Hepatocyte (in vitro differentiated cells): ENCODE measurements at regions not wholly inside any gene's neighbourhood (a gene's known extent, or its start where the extent isn't known, plus 50 kb on each side); places are given as distances from the start of the nearest gene placed in this dataset.

Experiments used
- DNase-seq: peaks from one replicate; pipeline ENCODE4 v3.0.0-alpha.2; 2016; ENCODE audit warnings: low spot score
- H2AFZ ChIP-seq: fragments of 200-600 bp; sonication (generic); 2 replicates; pipeline ENCODE4 v1.6.0; 2016; ENCODE audit warnings: antibody characterized with exemption, mild to moderate bottlenecking
- H3K27ac ChIP-seq: fragments of 200-600 bp; sonication (generic); 2 replicates; pipeline ENCODE4 v1.5.1; 2016; ENCODE audit warnings: mild to moderate bottlenecking
- H3K27me3 ChIP-seq: fragments of 200-600 bp; sonication (generic); 2 replicates; pipeline ENCODE4 v1.6.1; 2016
- H3K36me3 ChIP-seq: fragments of 200-600 bp; sonication (generic); replicated peaks from 2 replicates; pipeline ENCODE4 v1.5.1; 2016; ENCODE audit warnings: low read depth; ENCODE audit not compliant: insufficient read depth
- H3K4me1 ChIP-seq: fragments of 200-600 bp; sonication (generic); 2 replicates; pipeline ENCODE4 v1.5.1; 2016; ENCODE audit warnings: mild to moderate bottlenecking, moderate library complexity; ENCODE audit not compliant: insufficient read depth
- H3K4me2 ChIP-seq: fragments of 200-600 bp; sonication (generic); 2 replicates; pipeline ENCODE4 v1.6.0; 2016
- H3K4me3 ChIP-seq: fragments of 200-600 bp; sonication (generic); 2 replicates; pipeline ENCODE4 v1.5.1; 2016; ENCODE audit warnings: mild to moderate bottlenecking
- H3K79me2 ChIP-seq: fragments of 200-600 bp; sonication (generic); 2 replicates; pipeline ENCODE4 v1.6.0; 2017; ENCODE audit warnings: mild to moderate bottlenecking
- H3K9me2 ChIP-seq: fragments of 200-600 bp; sonication (generic); replicated peaks from 2 replicates; pipeline ENCODE4 v1.6.0; 2017; ENCODE audit warnings: mild to moderate bottlenecking; ENCODE audit not compliant: insufficient read depth
- H3K9me3 ChIP-seq: fragments of 200-600 bp; sonication (generic); 2 replicates; pipeline ENCODE4 v1.5.1; 2016; ENCODE audit warnings: low read depth, mild to moderate bottlenecking
- H4K20me1 ChIP-seq: fragments of 200-600 bp; sonication (generic); 2 replicates; pipeline ENCODE4 v1.6.0; 2016; ENCODE audit warnings: mild to moderate bottlenecking; ENCODE audit not compliant: insufficient read depth, poor library complexity, severe bottlenecking
- CTCF ChIP-seq: fragments of 200-600 bp; sonication (generic); IDR thresholded peaks from 2 replicates; pipeline ENCODE4 v1.5.1; 2016; ENCODE audit warnings: antibody characterized with exemption, mild to moderate bottlenecking; ENCODE audit not compliant: poor library complexity
- EZH2 ChIP-seq: fragments of 200-600 bp; sonication (generic); IDR thresholded peaks from 2 replicates; pipeline ENCODE4 v1.6.1; 2016; ENCODE audit warnings: antibody characterized with exemption, mild to moderate bottlenecking, borderline replicate concordance
- EZH2phosphoT487 ChIP-seq: fragments of 200-600 bp; sonication (generic); IDR thresholded peaks from one replicate; pipeline ENCODE4 v1.6.1; 2018; ENCODE audit warnings: antibody characterized with exemption, mild to moderate bottlenecking, low read depth, moderate library complexity; ENCODE audit not compliant: unreplicated experiment, severe bottlenecking
- WGBS: methylation state at CpG from one replicate; pipeline ENCODE4 v1.1.6; 2016; ENCODE audit warnings: low lambda C conversion rate; ENCODE audit errors: missing lambda C conversion rate; 5-methylcytosine and 5-hydroxymethylcytosine counted together

DNA sequence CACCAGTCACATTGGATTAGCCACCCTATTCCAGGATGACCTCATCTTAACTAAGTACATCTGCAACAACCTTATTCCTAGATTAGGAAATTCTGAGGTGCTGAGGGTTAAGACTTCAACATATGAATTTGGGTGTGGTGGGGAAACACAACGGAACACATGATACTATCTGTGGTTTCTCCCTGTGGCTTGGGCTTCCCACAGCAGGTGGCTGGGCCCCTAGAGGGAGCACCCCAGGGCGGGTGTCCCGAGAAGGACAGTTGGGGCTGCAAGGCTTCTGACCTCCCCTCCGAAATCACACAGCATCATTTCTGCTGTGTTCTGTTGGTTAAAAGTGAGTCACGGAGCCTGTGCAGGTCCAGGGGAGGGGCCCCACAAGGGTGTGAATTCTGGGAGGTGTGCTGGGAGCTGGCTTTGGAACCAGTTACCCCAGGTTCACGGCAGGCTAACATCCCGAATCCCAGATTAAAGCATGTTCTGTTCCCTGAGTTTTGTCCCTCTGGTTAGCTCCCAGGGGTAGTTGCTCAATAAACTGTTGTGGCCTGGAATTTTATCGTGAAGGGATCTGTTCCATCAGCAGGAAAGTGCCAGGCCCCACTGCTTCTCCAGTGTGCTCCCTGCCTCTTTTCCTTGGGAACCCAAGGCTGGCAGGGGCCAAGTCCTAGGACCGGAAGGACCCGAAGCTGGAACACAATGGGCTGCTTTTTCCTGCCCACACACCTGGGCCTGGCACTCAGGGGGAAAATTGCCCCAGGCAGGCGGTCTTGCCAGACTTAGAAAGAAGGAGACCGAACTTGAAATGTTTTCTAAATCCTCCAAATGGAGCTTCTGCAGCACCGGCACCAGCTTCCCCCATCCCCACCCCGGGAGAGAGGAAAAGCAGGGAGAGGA, 154.0 kb upstream of the WNT4 start:
- H3K9me2 ChIP-seq, result no peaks in the 10 kb centered on the region
- H3K4me1 ChIP-seq, result no peaks in the 10 kb centered on the region
- no peaks in the 10 kb centered on the region for H3K27me3 ChIP-seq
- WGBS, result 61% methylated on average over 14 of the region's 14 CpGs
- H3K4me2 ChIP-seq, result no peak overlapping the region
- TF ChIP-seq CTCF, result no peak
- TF ChIP-seq EZH2, result no peak
- no peak for TF ChIP-seq EZH2phosphoT487
- H3K4me3 ChIP-seq, result no peak overlapping the region
- H3K79me2 ChIP-seq, result no peaks in the 10 kb centered on the region
- no peaks in the 10 kb centered on the region for H3K36me3 ChIP-seq
- H3K27ac ChIP-seq, result no peak overlapping the region
- no peak overlapping the region for H2AFZ ChIP-seq
- no peaks in the 10 kb centered on the region for H3K9me3 ChIP-seq
- H4K20me1 ChIP-seq, result no peaks in the 10 kb centered on the region
- DNase-seq, result no peak

DNA sequence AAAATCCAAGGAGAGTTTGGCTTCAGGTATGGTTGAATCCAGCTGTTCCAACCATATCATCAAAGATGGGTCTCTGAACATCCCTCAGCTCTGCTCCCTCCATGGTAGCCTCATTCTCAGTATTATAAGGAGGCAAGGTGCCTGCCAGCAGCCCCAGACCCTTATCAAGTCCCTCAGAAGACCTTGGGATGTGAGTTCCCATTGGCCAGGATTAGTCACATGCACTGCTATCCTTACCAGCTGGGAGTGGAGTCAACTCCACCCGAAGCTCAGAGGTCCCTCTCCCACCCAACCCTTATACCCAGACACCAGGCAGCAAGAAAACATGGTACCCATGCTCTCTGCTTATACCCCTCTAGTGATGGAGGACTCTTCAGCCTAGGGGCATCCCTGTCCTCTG, 153.7 kb upstream of the ZBTB40 start:
- Histone ChIP-seq H2AFZ (no peak overlapping the region), H3K27ac (no peak overlapping the region), H3K4me2 (no peak overlapping the region), H3K9me3 (no peaks in the 10 kb centered on the region), H3K79me2 (no peaks in the 10 kb centered on the region), H3K4me1 (no peaks in the 10 kb centered on the region), H3K9me2 (no peaks in the 10 kb centered on the region), H3K36me3 (no peaks in the 10 kb centered on the region), H3K4me3 (no peak overlapping the region), H3K27me3 (no peaks in the 10 kb centered on the region), H4K20me1 (no peaks in the 10 kb centered on the region)
- WGBS, result 93% methylated on average over 1 of the region's 1 CpG
- no peak for TF ChIP-seq EZH2
- DNase-seq, result no peak

- TF ChIP-seq EZH2 (no peak), EZH2phosphoT487 (no peak)
- H4K20me1 ChIP-seq, result no peaks in the 10 kb centered on the region
- no peak for DNase-seq
These were observed 147.8 kb upstream of the ZBTB40 start for GRCh38 chr1:22303816-22304215.

DNA sequence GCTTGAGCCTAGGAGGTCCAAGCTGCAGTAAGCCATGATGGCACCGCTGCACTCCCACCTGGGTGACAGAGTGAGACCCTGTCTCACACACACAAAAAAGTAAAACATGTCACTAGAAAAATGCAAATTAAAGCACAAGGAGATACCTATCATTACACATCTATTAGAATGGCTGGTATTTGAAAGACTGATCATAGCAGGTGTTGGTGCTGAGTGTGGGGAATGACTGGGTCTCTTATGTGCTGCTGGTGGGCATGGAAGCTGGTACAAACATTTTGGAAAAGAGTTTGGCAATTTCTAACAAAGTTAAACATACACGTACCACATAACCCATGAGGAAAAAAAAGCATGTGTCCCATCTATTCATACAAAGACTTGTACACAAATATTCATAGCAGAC, 142.1 kb upstream of the ZBTB40 start:
- 91% methylated on average over 2 of the region's 2 CpGs for WGBS
- Histone ChIP-seq H3K27ac (no peak overlapping the region), H3K4me3 (no peak overlapping the region), H3K9me2 (no peaks in the 10 kb centered on the region), H3K4me1 (no peaks in the 10 kb centered on the region), H3K36me3 (no peaks in the 10 kb centered on the region), H3K9me3 (peaks cover under 1% of the 10 kb centered on the region), H3K27me3 (peaks cover 27% of the 10 kb centered on the region), H3K4me2 (no peak overlapping the region), H2AFZ (no peak overlapping the region), H4K20me1 (no peaks in the 10 kb centered on the region), H3K79me2 (no peaks in the 10 kb centered on the region)
- DNase-seq, result no peak
- no peak for TF ChIP-seq EZH2
- TF ChIP-seq EZH2phosphoT487, result no peak
- no peak for TF ChIP-seq CTCF

More at GRCh38 chr1:22303816-22304215, 147.8 kb upstream of the ZBTB40 start:
- H3K79me2 ChIP-seq, result no peaks in the 10 kb centered on the region
- peaks cover 16% of the 10 kb centered on the region for H3K9me3 ChIP-seq
- no peak overlapping the region for H3K4me3 ChIP-seq
- peaks cover 27% of the 10 kb centered on the region for H3K27me3 ChIP-seq
- no peaks in the 10 kb centered on the region for H3K4me1 ChIP-seq
- no peaks in the 10 kb centered on the region for H3K9me2 ChIP-seq
- H3K27ac ChIP-seq, result no peak overlapping the region
- no peaks in the 10 kb centered on the region for H3K36me3 ChIP-seq
- H2AFZ ChIP-seq, result no peak overlapping the region
- H3K4me2 ChIP-seq, result no peak overlapping the region
